GM12878 (cell line): ENCODE measurements at regions not wholly inside any gene's neighbourhood (a gene's known extent, or its start where the extent isn't known, plus 50 kb on each side); places are given as distances from the start of the nearest gene placed in this dataset.
"Not testable (repeated sequence)": the region's sequence is repeated elsewhere in the genome, so short reads cannot be mapped to it uniquely, and the experiment has no call there.

Source experiments
- CEBPB ChIP-seq, 2 experiments: fragments of 150-350 bp in 1 of 2; IDR thresholded peaks; 2 replicates each; pipeline ENCODE4 v1.6.1; 2012 to 2014; ENCODE audit warnings: low read depth in 2 of 2, low read length in 2 of 2, borderline replicate concordance in 1 of 2, inconsistent platforms in 1 of 2
- CHD2 ChIP-seq: IDR thresholded peaks from 2 replicates; pipeline ENCODE4 v1.6.1; 2011; ENCODE audit warnings: low read depth, low read length, improper control_type of control experiment, borderline replicate concordance
- GATAD2B ChIP-seq: fragments of 450-650 bp; conservative IDR thresholded peaks from 2 replicates; pipeline ENCODE4 v1.6.1; 2017; ENCODE audit warnings: low read depth, mild to moderate bottlenecking, moderate library complexity
- IKZF1 ChIP-seq: fragments of 450-650 bp; conservative IDR thresholded peaks from 2 replicates; pipeline ENCODE4 v1.6.1; 2017; ENCODE audit warnings: antibody characterized with exemption, mild to moderate bottlenecking
- NFXL1 ChIP-seq: fragments of 450-650 bp; IDR thresholded peaks from 2 replicates; pipeline ENCODE4 v1.6.1; 2017; ENCODE audit warnings: antibody characterized with exemption, mild to moderate bottlenecking, borderline replicate concordance
- POLR2AphosphoS2 ChIP-seq: IDR thresholded peaks from 2 replicates; pipeline ENCODE4 v1.6.1; 2011; ENCODE audit warnings: low read depth, mild to moderate bottlenecking, low read length, improper control_type of control experiment, moderate library complexity
- TF ChIP-seq, protein P1 (sequence below), 3 experiments: IDR thresholded peaks in 2 of 3; conservative IDR thresholded peaks in 1 of 3; 2 replicates each; pipeline ENCODE4 v1.5.1; 2011; ENCODE audit warnings: low read depth in 3 of 3, low read length in 3 of 3, mild to moderate bottlenecking in 3 of 3, control low read depth in 2 of 3, moderate library complexity in 2 of 3, inconsistent platforms in 1 of 3, mixed read lengths in 1 of 3; ENCODE audit not compliant: control insufficient read depth in 2 of 3, insufficient read depth in 1 of 3; ENCODE audit errors: extremely low read depth in 1 of 3
- TF ChIP-seq, protein P2 (sequence below): IDR thresholded peaks from 2 replicates; pipeline ENCODE4 v1.6.1; 2012; ENCODE audit warnings: mild to moderate bottlenecking, low read depth, low read length

DNA sequence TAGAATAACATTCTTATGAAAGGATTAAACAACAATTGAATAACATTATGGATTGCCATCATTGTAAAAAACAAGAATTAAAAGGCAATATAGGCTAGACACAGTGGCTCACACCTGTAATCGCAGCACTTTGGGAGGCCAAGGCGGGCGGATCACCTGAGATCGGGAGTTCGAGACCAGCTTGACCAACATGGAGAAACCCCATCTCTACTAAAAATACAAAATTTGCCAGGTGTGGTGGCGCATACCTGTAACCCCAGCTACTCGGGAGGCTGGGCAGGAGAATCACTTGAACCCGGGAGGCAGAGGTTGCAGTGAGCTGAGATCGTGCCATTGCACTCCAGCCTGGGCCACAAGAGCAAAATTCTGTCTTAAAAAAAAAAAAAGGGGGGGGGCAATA is 63.2 kb downstream of the OR2B2 start:
- not testable (repeated sequence) for TF ChIP-seq IKZF1; POLR2AphosphoS2; CHD2; NFXL1; CEBPB (IDR thresholded peaks at IDR 0.05; ENCODE audit: borderline replicate concordance in 1 of 2, low read depth in 2 of 2, low read length in 2 of 2); GATAD2B
- TF ChIP-seq, protein P1, sequence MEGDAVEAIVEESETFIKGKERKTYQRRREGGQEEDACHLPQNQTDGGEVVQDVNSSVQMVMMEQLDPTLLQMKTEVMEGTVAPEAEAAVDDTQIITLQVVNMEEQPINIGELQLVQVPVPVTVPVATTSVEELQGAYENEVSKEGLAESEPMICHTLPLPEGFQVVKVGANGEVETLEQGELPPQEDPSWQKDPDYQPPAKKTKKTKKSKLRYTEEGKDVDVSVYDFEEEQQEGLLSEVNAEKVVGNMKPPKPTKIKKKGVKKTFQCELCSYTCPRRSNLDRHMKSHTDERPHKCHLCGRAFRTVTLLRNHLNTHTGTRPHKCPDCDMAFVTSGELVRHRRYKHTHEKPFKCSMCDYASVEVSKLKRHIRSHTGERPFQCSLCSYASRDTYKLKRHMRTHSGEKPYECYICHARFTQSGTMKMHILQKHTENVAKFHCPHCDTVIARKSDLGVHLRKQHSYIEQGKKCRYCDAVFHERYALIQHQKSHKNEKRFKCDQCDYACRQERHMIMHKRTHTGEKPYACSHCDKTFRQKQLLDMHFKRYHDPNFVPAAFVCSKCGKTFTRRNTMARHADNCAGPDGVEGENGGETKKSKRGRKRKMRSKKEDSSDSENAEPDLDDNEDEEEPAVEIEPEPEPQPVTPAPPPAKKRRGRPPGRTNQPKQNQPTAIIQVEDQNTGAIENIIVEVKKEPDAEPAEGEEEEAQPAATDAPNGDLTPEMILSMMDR (IDR thresholded peaks at IDR 0.05 in 2 of 3, conservative IDR thresholded peaks at IDR 0.05 in 1 of 3; ENCODE audit: control insufficient read depth in 2 of 3, extremely low read depth in 1 of 3, insufficient read depth in 1 of 3, low read depth in 3 of 3, low read length in 3 of 3) = not testable (repeated sequence)
- TF ChIP-seq, protein P2, sequence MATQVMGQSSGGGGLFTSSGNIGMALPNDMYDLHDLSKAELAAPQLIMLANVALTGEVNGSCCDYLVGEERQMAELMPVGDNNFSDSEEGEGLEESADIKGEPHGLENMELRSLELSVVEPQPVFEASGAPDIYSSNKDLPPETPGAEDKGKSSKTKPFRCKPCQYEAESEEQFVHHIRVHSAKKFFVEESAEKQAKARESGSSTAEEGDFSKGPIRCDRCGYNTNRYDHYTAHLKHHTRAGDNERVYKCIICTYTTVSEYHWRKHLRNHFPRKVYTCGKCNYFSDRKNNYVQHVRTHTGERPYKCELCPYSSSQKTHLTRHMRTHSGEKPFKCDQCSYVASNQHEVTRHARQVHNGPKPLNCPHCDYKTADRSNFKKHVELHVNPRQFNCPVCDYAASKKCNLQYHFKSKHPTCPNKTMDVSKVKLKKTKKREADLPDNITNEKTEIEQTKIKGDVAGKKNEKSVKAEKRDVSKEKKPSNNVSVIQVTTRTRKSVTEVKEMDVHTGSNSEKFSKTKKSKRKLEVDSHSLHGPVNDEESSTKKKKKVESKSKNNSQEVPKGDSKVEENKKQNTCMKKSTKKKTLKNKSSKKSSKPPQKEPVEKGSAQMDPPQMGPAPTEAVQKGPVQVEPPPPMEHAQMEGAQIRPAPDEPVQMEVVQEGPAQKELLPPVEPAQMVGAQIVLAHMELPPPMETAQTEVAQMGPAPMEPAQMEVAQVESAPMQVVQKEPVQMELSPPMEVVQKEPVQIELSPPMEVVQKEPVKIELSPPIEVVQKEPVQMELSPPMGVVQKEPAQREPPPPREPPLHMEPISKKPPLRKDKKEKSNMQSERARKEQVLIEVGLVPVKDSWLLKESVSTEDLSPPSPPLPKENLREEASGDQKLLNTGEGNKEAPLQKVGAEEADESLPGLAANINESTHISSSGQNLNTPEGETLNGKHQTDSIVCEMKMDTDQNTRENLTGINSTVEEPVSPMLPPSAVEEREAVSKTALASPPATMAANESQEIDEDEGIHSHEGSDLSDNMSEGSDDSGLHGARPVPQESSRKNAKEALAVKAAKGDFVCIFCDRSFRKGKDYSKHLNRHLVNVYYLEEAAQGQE = not testable (repeated sequence)
